Spleen (tissue), 7 donors: ENCODE measurements at regions not wholly inside any gene's neighbourhood (a gene's known extent, or its start where the extent isn't known, plus 50 kb on each side); places are given as distances from the start of the nearest gene placed in this dataset.

Experiments
- POLR2A ChIP-seq, 3 donors: fragments of 450-650 bp; IDR thresholded peaks; one replicate each; pipeline ENCODE4 v1.5.1; 2017; ENCODE audit warnings: antibody characterized with exemption in 3 of 3, mild to moderate bottlenecking in 1 of 3
- TF ChIP-seq, protein P1 (sequence below), 11 experiments: fragments of 200-600 bp in 7 of 11; fragments of 450-650 bp in 4 of 11; sonication (generic) in 4 of 11; IDR thresholded peaks in 8 of 11; conservative IDR thresholded peaks in 3 of 11; 1 replicate in 7 of 11; 2 replicates in 4 of 11; pipeline versions ENCODE4 v1.4.0 to v1.8.0; 2016 to 2021; ENCODE audit warnings: antibody characterized with exemption in 11 of 11, inconsistent platforms in 4 of 11, mild to moderate bottlenecking in 1 of 11
- donor health status: DM: no; HTN: no; CAD: no; lungs with moderate emphysema.
- donor health status: DM: no; HTN: no; CAD: no.
- donor health status: DM: no; HTN: no; CAD: no.

DNA sequence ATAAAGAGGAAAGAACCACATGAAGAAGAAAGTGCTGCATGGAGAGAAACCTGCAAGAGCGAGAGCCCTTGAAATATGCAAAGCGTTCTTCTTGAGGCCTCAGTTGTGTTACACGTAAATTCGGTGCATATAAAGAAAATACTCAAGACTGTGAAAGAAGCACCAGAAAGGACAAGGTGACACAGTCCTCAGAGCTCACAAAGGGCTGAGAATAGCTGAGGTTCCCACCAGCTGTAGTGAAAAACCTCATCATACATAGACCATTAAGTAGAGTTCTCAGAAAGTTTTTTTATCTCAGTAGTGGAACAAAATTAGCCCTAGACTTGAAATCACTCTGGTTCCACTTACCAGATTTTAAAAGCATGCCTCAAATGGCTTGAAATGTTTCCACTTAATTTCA is 980.7 kb upstream of the CRIM1 start:
- no peak for TF ChIP-seq POLR2A (IDR thresholded peaks at IDR 0.05)
- TF ChIP-seq, protein P1, sequence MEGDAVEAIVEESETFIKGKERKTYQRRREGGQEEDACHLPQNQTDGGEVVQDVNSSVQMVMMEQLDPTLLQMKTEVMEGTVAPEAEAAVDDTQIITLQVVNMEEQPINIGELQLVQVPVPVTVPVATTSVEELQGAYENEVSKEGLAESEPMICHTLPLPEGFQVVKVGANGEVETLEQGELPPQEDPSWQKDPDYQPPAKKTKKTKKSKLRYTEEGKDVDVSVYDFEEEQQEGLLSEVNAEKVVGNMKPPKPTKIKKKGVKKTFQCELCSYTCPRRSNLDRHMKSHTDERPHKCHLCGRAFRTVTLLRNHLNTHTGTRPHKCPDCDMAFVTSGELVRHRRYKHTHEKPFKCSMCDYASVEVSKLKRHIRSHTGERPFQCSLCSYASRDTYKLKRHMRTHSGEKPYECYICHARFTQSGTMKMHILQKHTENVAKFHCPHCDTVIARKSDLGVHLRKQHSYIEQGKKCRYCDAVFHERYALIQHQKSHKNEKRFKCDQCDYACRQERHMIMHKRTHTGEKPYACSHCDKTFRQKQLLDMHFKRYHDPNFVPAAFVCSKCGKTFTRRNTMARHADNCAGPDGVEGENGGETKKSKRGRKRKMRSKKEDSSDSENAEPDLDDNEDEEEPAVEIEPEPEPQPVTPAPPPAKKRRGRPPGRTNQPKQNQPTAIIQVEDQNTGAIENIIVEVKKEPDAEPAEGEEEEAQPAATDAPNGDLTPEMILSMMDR (IDR thresholded peaks at IDR 0.05 in 8 of 11, conservative IDR thresholded peaks at IDR 0.05 in 3 of 11), result no peak
